ENCODE measurements at regions not wholly inside any gene's neighbourhood (a gene's known extent, or its start where the extent isn't known, plus 50 kb on each side); places are given as distances from the start of the nearest gene placed in this dataset.

GRCh38 chr7:68238204-68238805, 1241.7 kb downstream of the TYW1 start (continued):
- TF ChIP-seq BRCA1 (IDR thresholded peaks at IDR 0.05; ENCODE audit: low read depth, low read length): peak; percentile 27; the same call in 1 of the 2 replicates

All from H1 (cell line).